GM12865 (cell line): ENCODE measurements at regions not wholly inside any gene's neighbourhood (a gene's known extent, or its start where the extent isn't known, plus 50 kb on each side); places are given as distances from the start of the nearest gene placed in this dataset.

Experiments used
- DNase-seq: peaks from one replicate; pipeline ENCODE4 v3.0.0; 2010; ENCODE audit warnings: low read depth
- H3K4me3 ChIP-seq: 2 replicates; pipeline ENCODE4 v1.5.1; 2011; ENCODE audit warnings: mild to moderate bottlenecking, low read depth, low read length, control low read depth
- CTCF ChIP-seq: IDR thresholded peaks from 2 replicates; pipeline ENCODE4 v1.5.1; 2011; ENCODE audit warnings: low read length, control low read depth, low read depth, inconsistent platforms; ENCODE audit not compliant: insufficient read depth; ENCODE audit errors: missing control alignments

- H3K4me3 ChIP-seq: no peak overlapping the region
- no peak for TF ChIP-seq CTCF
- no peak for DNase-seq
Measured at GRCh38 chr21:14842601-14843000, 222.2 kb downstream of the NRIP1 start.

- TF ChIP-seq CTCF: no peak
- DNase-seq: no peak
- H3K4me3 ChIP-seq: no peak overlapping the region
Measured at GRCh38 chr21:14841511-14842472, 223.0 kb downstream of the NRIP1 start.

GRCh38 chr21:14838400-14838799 lies 226.4 kb downstream of the NRIP1 start:
- no peak for TF ChIP-seq CTCF
- H3K4me3 ChIP-seq: no peak overlapping the region
- DNase-seq: no peak

- no peak for DNase-seq
- no peak for TF ChIP-seq CTCF
- H3K4me3 ChIP-seq: no peak overlapping the region
Measured at GRCh38 chr21:14836950-14837349, 227.8 kb downstream of the NRIP1 start.

GRCh38 chr21:14833666-14834351 lies 231.0 kb downstream of the NRIP1 start:
- no peak for TF ChIP-seq CTCF
- no peak overlapping the region for H3K4me3 ChIP-seq
- no peak for DNase-seq

- no peak overlapping the region for H3K4me3 ChIP-seq
- no peak for TF ChIP-seq CTCF
- DNase-seq: no peak
Measured at GRCh38 chr21:14833241-14833640, 231.6 kb downstream of the NRIP1 start.
